Activated T-cell treated with anti-CD3 and anti-CD28 coated beads, Interleukin-2, amount 50 U/mL, for 4 hours (primary cell): ENCODE measurements at regions not wholly inside any gene's neighbourhood (a gene's known extent, or its start where the extent isn't known, plus 50 kb on each side); places are given as distances from the start of the nearest gene placed in this dataset.

Experiments used
- ATAC-seq, 2 donors: fragments of 200-7000 bp; cut with Tn5 transposase; one replicate each; pipeline ENCODE4 v1.10.0; 2021
- DNase-seq: peaks from one replicate; pipeline ENCODE4 v3.0.0-alpha.2; 2020
- H3K27me3 Mint-ChIP-seq: one replicate; pipeline ENCODE4 v1.8.0; 2021; ENCODE audit warnings: low read depth, mixed read lengths
- H3K36me3 Mint-ChIP-seq: one replicate; pipeline ENCODE4 v1.8.0; 2022; ENCODE audit warnings: mixed read lengths; ENCODE audit not compliant: insufficient read depth
- H3K4me1 Mint-ChIP-seq: one replicate; pipeline ENCODE4 v1.8.0; 2021; ENCODE audit warnings: low read depth, mixed read lengths
- H3K4me3 Mint-ChIP-seq: one replicate; pipeline ENCODE4 v1.8.0; 2021; ENCODE audit warnings: mild to moderate bottlenecking, moderate library complexity, mixed read lengths
- H3K9me3 Mint-ChIP-seq: one replicate; pipeline ENCODE4 v1.8.0; 2021; ENCODE audit warnings: mixed read lengths

GRCh38 chr7:84389242-84389641 lies 194.7 kb upstream of the SEMA3A start:
- Mint-ChIP-seq H3K27me3 (peaks cover 2% of the 10 kb centered on the region), H3K4me1 (no peaks in the 10 kb centered on the region), H3K4me3 (no peak overlapping the region), H3K36me3 (no peaks in the 10 kb centered on the region), H3K9me3 (no peaks in the 10 kb centered on the region)
- no peak for DNase-seq
- ATAC-seq: no peak

- no peaks in the 10 kb centered on the region for H3K9me3 Mint-ChIP-seq
- DNase-seq (no peak), ATAC-seq (no peak)
- H3K36me3 Mint-ChIP-seq: no peaks in the 10 kb centered on the region
- H3K27me3 Mint-ChIP-seq: peaks cover 2% of the 10 kb centered on the region
- H3K4me3 Mint-ChIP-seq: no peak overlapping the region
- no peaks in the 10 kb centered on the region for H3K4me1 Mint-ChIP-seq
Observed at GRCh38 chr7:84387595-84387994, 193.0 kb upstream of the SEMA3A start.

GRCh38 chr7:84384417-84384816 lies 189.8 kb upstream of the SEMA3A start:
- ATAC-seq: no peak
- H3K4me3 Mint-ChIP-seq: no peak overlapping the region
- H3K9me3 Mint-ChIP-seq: no peaks in the 10 kb centered on the region
- no peak for DNase-seq
- H3K27me3 Mint-ChIP-seq: no peaks in the 10 kb centered on the region
- no peaks in the 10 kb centered on the region for H3K4me1 Mint-ChIP-seq
- no peaks in the 10 kb centered on the region for H3K36me3 Mint-ChIP-seq

GRCh38 chr7:84379446-84379845 lies 184.9 kb upstream of the SEMA3A start:
- ATAC-seq (no peak), DNase-seq (no peak)
- Mint-ChIP-seq H3K36me3 (no peaks in the 10 kb centered on the region), H3K4me3 (no peak overlapping the region), H3K4me1 (no peaks in the 10 kb centered on the region), H3K27me3 (no peaks in the 10 kb centered on the region), H3K9me3 (no peaks in the 10 kb centered on the region)

- Mint-ChIP-seq H3K27me3 (no peaks in the 10 kb centered on the region), H3K4me1 (no peaks in the 10 kb centered on the region), H3K4me3 (no peak overlapping the region), H3K36me3 (no peaks in the 10 kb centered on the region), H3K9me3 (no peaks in the 10 kb centered on the region)
- ATAC-seq (no peak), DNase-seq (no peak)
Observed at GRCh38 chr7:84372712-84373111, 178.1 kb upstream of the SEMA3A start.

GRCh38 chr7:84372155-84372621 lies 177.6 kb upstream of the SEMA3A start:
- DNase-seq: no peak
- no peak for ATAC-seq
- Mint-ChIP-seq H3K9me3 (no peaks in the 10 kb centered on the region), H3K4me1 (no peaks in the 10 kb centered on the region), H3K36me3 (no peaks in the 10 kb centered on the region), H3K4me3 (no peak overlapping the region), H3K27me3 (no peaks in the 10 kb centered on the region)

- no peak overlapping the region for H3K4me3 Mint-ChIP-seq
- H3K9me3 Mint-ChIP-seq: no peaks in the 10 kb centered on the region
- H3K4me1 Mint-ChIP-seq: no peaks in the 10 kb centered on the region
- DNase-seq: no peak
- no peaks in the 10 kb centered on the region for H3K27me3 Mint-ChIP-seq
- ATAC-seq: no peak
- H3K36me3 Mint-ChIP-seq: no peaks in the 10 kb centered on the region
Observed at GRCh38 chr7:84370114-84370513, 175.5 kb upstream of the SEMA3A start.

- H3K4me1 Mint-ChIP-seq: no peaks in the 10 kb centered on the region
- no peaks in the 10 kb centered on the region for H3K27me3 Mint-ChIP-seq
- DNase-seq (no peak), ATAC-seq (no peak)
- no peaks in the 10 kb centered on the region for H3K36me3 Mint-ChIP-seq
- H3K4me3 Mint-ChIP-seq: no peak overlapping the region
- no peaks in the 10 kb centered on the region for H3K9me3 Mint-ChIP-seq
Observed at GRCh38 chr7:84368122-84368521, 173.5 kb upstream of the SEMA3A start.

- no peaks in the 10 kb centered on the region for H3K4me1 Mint-ChIP-seq
Observed at GRCh38 chr7:84364708-84365107, 170.1 kb upstream of the SEMA3A start.

GRCh38 chr7:84363741-84364140 lies 169.2 kb upstream of the SEMA3A start:
- DNase-seq (no peak), ATAC-seq (no peak)
- Mint-ChIP-seq H3K36me3 (no peaks in the 10 kb centered on the region), H3K9me3 (no peaks in the 10 kb centered on the region), H3K4me1 (no peaks in the 10 kb centered on the region), H3K27me3 (no peaks in the 10 kb centered on the region), H3K4me3 (no peak overlapping the region)

More at GRCh38 chr7:84364708-84365107, 170.1 kb upstream of the SEMA3A start:
- no peak for DNase-seq
- Mint-ChIP-seq H3K4me3 (no peak overlapping the region), H3K27me3 (no peaks in the 10 kb centered on the region), H3K36me3 (no peaks in the 10 kb centered on the region), H3K9me3 (no peaks in the 10 kb centered on the region)
- ATAC-seq: no peak

GRCh38 chr7:84362828-84363227 lies 168.2 kb upstream of the SEMA3A start:
- no peaks in the 10 kb centered on the region for H3K4me1 Mint-ChIP-seq

GRCh38 chr7:84362360-84362759 lies 167.8 kb upstream of the SEMA3A start:
- no peaks in the 10 kb centered on the region for H3K4me1 Mint-ChIP-seq
- H3K4me3 Mint-ChIP-seq: no peak overlapping the region
- DNase-seq: no peak
- ATAC-seq: no peak
- H3K9me3 Mint-ChIP-seq: no peaks in the 10 kb centered on the region
- H3K27me3 Mint-ChIP-seq: no peaks in the 10 kb centered on the region
- no peaks in the 10 kb centered on the region for H3K36me3 Mint-ChIP-seq

More at GRCh38 chr7:84362828-84363227, 168.2 kb upstream of the SEMA3A start:
- no peak for ATAC-seq
- H3K9me3 Mint-ChIP-seq: no peaks in the 10 kb centered on the region
- H3K36me3 Mint-ChIP-seq: no peaks in the 10 kb centered on the region
- H3K27me3 Mint-ChIP-seq: no peaks in the 10 kb centered on the region
- DNase-seq: no peak
- no peak overlapping the region for H3K4me3 Mint-ChIP-seq

GRCh38 chr7:84354866-84355265 lies 160.3 kb upstream of the SEMA3A start:
- Mint-ChIP-seq H3K27me3 (no peaks in the 10 kb centered on the region), H3K36me3 (no peaks in the 10 kb centered on the region), H3K4me1 (no peaks in the 10 kb centered on the region), H3K9me3 (no peaks in the 10 kb centered on the region), H3K4me3 (no peak overlapping the region)
- DNase-seq (no peak), ATAC-seq (no peak)

- no peaks in the 10 kb centered on the region for H3K9me3 Mint-ChIP-seq
- DNase-seq (no peak), ATAC-seq (no peak)
- no peaks in the 10 kb centered on the region for H3K36me3 Mint-ChIP-seq
- H3K4me1 Mint-ChIP-seq: no peaks in the 10 kb centered on the region
- no peaks in the 10 kb centered on the region for H3K27me3 Mint-ChIP-seq
- no peak overlapping the region for H3K4me3 Mint-ChIP-seq
Observed at GRCh38 chr7:84354030-84354429, 159.4 kb upstream of the SEMA3A start.

- no peak overlapping the region for H3K4me3 Mint-ChIP-seq
- no peaks in the 10 kb centered on the region for H3K4me1 Mint-ChIP-seq
- H3K36me3 Mint-ChIP-seq: no peaks in the 10 kb centered on the region
- H3K27me3 Mint-ChIP-seq: no peaks in the 10 kb centered on the region
- no peak for ATAC-seq
- DNase-seq: no peak
- H3K9me3 Mint-ChIP-seq: no peaks in the 10 kb centered on the region
Observed at GRCh38 chr7:84339306-84339705, 144.7 kb upstream of the SEMA3A start.

- ATAC-seq: no peak
- no peaks in the 10 kb centered on the region for H3K36me3 Mint-ChIP-seq
- no peaks in the 10 kb centered on the region for H3K27me3 Mint-ChIP-seq
- no peak for DNase-seq
- no peaks in the 10 kb centered on the region for H3K4me1 Mint-ChIP-seq
- H3K9me3 Mint-ChIP-seq: no peaks in the 10 kb centered on the region
- no peak overlapping the region for H3K4me3 Mint-ChIP-seq
Observed at GRCh38 chr7:84337429-84337828, 142.8 kb upstream of the SEMA3A start.
